ENCODE measurements at regions not wholly inside any gene's neighbourhood (a gene's known extent, or its start where the extent isn't known, plus 50 kb on each side); places are given as distances from the start of the nearest gene placed in this dataset. TPM values are rescaled to one million over a fixed set of nuclear protein-coding genes. Genes with fewer than 3 reads are reported as not detected.

DNA sequence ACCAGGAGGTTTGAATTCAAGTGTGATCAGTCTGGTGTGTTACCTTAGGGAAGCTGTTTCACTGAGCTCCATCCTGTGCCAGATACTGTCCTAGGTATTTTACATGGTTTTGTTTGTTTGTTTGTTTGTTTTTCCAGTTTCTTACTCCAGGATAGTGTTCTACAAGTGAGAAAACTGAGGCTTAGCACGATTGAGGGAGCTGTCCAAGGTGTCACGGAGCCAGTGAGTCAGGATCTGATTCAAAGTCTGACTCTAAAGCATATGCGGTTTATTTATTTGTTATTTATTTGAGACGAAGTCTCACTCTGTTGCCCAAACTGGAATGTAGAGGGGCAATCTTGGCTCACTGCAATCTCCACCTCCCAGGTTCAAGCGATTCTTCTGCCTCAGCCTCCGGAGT is 79.7 kb upstream of the GNG2 start:
- no peak for DNase-seq

DNA sequence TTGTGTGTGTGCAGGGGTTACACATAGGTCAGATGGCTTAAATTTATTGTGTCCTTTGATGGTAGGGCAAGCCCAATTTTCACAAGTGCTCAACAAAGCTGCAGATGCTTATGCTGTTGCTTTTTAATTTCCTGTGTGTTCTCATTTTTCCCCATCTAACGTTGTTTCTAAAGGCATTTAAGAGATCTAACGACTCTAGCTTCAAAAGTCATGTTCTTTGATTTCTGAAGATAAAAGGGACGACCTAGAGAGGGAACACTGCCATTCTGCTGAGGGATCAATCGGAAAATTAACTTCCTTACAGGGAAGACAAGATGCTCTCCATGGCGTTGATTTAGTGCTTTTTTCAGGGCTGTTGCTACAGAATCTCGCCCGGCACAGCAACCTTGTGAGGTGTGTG is 79.0 kb upstream of the GNG2 start:
- DNase-seq: no peak

DNA sequence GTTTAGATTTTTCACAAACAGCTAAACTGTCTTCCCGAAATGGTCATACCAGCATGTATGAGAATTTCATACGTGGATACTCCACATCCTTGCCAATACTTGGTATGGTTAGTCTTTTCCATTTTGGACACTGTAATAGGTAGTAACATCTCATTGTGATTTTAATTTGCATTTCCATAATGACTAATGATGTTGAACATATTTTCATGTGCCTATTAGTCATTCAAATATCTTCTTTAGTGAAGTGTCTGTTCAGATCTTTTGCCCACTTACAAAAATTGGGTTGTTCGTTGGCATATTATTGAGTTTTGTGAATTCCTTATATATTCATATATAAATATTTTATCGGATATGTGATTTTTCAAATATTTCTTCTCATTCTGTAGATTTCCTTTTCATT is 78.0 kb upstream of the GNG2 start:
- DNase-seq: no peak

DNA sequence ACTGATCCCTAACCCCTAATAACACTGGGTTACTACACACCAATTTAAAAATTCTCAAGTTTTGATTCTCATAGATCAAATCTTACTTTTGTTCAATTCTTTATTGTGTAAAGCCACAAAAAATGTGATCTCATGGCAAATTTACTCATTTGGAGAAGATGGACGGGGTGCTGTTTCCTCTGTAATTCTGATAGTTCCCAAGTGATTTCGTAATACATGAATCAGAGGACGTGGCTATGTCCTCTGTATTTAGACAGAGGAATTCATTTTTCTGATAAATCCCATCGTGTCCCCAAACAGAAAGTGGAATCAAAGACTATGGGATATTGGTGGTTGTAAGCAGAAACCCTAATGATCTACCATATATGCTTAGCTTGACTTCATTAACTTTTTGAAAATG is 76.6 kb upstream of the GNG2 start:
- no peak for DNase-seq

DNA sequence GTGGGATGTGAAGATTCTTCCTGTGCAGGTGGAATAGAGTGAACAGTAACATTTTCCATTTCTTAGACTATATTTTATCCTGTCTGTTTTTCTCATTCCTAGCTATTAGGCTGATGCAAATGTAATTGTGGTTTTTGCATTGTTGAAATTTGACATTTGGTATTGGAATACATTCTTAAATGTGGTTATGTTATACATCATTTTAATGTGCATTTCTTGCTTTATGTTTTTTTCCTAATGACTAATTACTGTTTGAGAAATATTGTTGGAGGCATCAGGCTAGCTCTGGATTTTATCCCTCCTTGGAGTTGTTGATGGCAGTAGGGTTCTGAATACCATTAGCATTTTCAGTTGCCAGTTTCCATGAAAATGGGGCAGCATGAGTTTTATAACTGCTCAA is 75.9 kb upstream of the GNG2 start:
- DNase-seq: no peak

DNA sequence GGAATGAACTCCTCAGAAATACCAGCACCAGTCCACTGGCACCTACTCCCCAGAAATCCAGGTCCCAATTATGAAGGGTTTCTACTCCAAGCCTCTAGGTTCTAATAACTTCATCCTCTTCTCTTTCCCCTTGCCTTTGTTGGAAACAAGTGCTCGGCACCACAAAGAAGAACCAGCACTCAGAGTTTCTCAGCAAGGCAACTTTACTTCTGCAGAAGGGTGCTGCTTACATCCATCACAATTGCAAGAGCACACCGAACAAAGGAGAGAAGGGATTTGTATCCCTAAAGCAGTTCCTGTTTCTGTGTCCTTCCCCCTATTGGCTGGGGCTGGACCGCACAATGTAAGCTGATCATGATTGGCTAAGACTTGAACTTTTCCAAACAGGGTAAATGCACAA is 74.2 kb upstream of the GNG2 start:
- DNase-seq: no peak

DNA sequence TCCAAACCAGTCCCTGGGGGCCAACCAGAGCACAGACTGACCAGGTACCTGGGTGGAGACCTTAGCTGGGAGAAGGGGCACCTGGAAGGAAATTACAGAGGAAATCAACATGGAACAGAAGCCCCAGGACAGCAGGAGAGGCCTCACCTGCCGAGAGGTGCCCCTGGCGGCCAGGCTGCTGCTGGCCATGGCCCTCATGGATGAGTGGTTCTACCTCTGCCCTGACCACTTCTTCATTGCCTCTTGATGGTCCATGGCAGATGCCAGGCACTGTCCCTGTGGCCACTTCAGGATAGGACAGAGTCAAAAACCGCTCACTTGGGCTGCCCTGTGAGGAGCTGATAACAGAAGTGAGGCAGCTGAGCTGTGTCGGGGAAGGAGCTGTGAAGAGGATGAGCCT is 73.1 kb upstream of the GNG2 start:
- DNase-seq: no peak

DNA sequence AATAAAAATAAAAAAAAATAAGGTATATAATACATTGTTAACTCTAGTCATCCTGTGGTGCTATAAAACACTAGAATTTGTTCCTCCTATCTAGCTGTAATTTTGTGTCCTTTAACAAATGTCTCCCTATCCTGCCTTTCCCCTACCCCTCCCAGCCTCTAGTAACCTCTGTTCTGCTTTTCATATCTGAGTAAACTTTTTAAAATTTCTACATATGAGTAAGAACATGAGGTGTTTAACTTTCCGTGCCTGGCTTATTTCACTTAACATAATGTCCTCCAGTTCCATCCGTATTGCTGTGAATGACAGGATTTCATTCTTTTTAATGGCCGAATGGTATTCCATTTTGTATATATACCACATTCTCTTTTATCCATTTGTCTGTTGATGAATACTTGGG is 71.3 kb upstream of the GNG2 start:
- no peak for DNase-seq

DNA sequence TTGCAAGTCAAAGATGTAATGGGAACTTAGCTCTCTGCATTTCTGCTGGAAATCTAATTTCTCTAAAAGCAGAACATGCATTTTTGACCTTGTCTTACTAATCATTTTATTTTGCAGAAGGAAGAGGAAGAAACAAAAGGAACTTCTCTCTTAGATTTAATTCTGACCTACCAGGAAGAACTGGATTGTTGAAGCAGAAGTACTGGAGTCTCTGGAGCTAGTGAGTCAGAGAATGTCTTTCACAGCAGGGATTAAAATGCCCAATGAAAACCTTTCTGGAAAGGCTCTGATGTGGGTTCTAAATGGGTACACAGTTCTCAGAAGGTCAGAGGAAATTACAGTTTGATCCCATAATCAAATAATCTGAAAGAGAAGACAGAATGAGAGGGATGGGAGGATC is 70.8 kb upstream of the GNG2 start:
- DNase-seq: no peak

DNA sequence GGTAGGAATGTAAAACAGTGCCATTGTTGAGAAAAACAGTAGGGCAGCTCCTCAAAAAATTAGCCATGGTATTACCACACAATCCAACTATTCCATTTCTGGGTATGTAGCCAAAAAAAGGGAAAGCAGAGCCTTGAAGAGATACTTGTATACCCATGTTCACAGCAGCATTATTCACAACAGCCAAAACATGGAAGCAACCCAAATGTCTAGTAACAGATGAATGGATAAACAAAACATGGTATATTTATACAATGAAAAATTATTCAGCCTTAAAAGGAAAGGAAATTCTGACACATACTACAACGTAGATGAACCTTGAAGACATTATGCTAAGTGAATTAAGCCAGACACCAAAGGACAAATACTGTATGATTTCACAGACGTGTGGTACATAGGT is 67.6 kb upstream of the GNG2 start:
- peak; percentile 89 for DNase-seq

DNA sequence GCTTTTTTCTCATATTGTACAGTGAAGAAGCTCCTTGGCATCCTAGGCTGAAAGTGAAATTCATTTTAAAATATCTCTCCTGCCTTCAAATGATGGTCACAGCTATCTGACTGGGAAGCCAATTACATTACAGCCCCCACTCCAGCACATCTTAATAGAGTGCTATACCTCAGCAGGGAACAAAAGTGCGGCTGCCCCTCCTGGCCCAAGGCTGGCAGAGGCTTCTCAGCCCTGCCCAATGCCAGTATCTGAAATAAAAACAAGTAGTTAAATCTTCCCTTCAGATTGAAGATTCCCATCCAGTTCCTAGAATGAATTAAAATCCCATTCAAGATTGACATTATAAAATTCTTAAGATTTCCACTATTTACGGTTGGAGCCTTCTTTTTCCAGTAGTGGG is 54.9 kb upstream of the GNG2 start:
- DNase-seq: no peak

DNA sequence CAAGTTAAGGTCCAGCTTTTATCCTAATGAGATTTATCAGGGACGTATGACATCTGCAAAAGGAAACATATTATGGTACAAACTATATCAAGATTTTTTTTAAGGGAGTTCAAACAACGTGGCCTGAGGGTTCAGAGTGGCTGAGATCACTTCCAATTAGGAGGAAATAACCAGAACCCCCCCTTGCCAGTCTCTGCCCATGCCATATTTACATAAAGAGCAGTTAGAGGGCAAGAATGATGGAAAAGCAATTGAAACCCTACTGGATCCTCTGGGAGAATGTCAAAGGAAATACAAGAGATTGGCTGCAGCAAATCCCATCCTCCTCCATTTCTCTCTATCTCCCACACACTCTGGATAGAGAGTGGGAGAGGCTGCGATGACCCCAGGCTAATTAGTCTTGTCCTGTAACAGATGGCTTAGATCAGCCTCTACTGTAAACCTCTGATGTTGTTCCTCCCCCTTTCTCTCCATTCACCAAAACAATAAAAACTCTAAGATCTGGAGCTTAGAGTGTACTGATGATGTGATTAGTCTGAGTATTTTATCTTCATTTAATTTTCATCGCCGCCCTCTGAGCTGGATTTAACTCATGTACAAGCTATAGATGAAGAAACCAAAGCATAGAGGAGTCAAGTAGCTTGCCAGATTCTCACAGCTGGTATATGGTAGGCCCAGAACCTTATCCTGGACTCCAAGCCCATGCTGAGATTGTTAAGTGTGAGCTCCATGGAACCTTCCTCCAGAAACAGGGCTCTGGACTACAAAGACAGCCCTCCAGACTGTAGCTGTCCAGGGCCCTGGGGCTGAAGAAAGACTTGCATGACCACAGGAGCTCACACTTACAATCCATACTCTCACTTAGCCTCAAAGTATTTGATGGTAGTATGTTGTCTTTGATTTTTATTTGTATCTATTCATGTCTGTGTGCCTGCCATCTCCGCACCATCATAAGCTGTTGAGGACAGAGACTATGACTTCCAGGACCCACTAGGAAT is 54.1 kb upstream of the GNG2 start:
- no peak for DNase-seq

DNA sequence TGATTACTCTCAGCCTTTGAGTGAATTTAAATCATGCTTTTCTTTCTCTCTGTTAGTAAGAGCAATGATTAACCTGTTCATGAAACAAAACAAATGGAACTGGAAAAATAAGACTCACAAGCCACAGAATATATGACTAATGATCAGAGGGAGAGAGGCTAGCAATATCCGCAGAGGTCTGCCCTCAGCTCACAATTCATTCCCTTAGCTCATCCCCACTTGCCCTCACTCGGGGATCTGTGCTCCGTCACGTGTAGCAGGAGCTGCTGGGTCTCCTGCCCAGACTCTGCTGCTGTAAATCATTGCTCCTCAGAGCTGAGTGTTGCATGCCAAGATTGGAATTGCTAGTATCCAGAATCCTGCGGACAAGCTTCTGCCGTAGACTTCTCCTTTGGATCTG is 53.1 kb upstream of the GNG2 start:
- DNase-seq: no peak

Small RNA genes lying in the stretch of these regions (small RNA-seq; reads per million reads assigned to genes)
- gene AL079307.3 (ENCODE audit: low replicate concordance): not detected

Measured in tongue (tissue), 2 donors.